Left ventricle myocardium inferior (tissue), 1 donor: ENCODE measurements at regions not wholly inside any gene's neighbourhood (a gene's known extent, or its start where the extent isn't known, plus 50 kb on each side); places are given as distances from the start of the nearest gene placed in this dataset.

Source experiments
- DNase-seq: peaks from one replicate; pipeline ENCODE4 v3.0.0-alpha.2; 2020
- H3K27ac ChIP-seq: fragments of 200-600 bp; replicated peaks from 2 replicates; pipeline ENCODE4 v1.8.0; 2021
- H3K27me3 ChIP-seq: fragments of 200-600 bp; 2 replicates; pipeline ENCODE4 v1.8.0; 2021; ENCODE audit warnings: low read depth
- H3K36me3 ChIP-seq: fragments of 200-600 bp; 2 replicates; pipeline ENCODE4 v1.8.0; 2021
- H3K4me1 ChIP-seq: fragments of 200-600 bp; 2 replicates; pipeline ENCODE4 v1.8.0; 2021
- H3K4me3 ChIP-seq: fragments of 200-600 bp; 2 replicates; pipeline ENCODE4 v1.8.0; 2021; ENCODE audit warnings: mild to moderate bottlenecking, moderate library complexity
- H3K9me3 ChIP-seq: fragments of 200-600 bp; replicated peaks from 2 replicates; pipeline ENCODE4 v1.8.0; 2021
- CTCF ChIP-seq: fragments of 200-600 bp; IDR thresholded peaks from 2 replicates; pipeline ENCODE4 v1.8.0; 2021; ENCODE audit warnings: antibody characterized with exemption, mild to moderate bottlenecking, borderline replicate concordance
- intact Hi-C: fragments of 100-400 bp; cut with micrococcal nuclease; formaldehyde crosslinking; loops from one replicate; pipeline ENCODE4 v1.11.0; 2022
- donor health status: DM: no; HTN: yes; CAD: no; lungs with severe emphysema.

- H3K4me3 ChIP-seq: no peak overlapping the region
Measured at GRCh38 chr9:2466703-2467102, 154.9 kb upstream of the VLDLR start.

GRCh38 chr9:2469681-2470221 is 151.8 kb upstream of the VLDLR start:
- peak; percentile 41 for DNase-seq
- Histone ChIP-seq H3K4me1 (peaks cover 26% of the 10 kb centered on the region), H3K4me3 (no peak overlapping the region), H3K36me3 (no peaks in the 10 kb centered on the region), H3K27me3 (no peaks in the 10 kb centered on the region), H3K9me3 (peaks cover 3% of the 10 kb centered on the region), H3K27ac (peak overlapping the region; percentile 44)
- intact Hi-C loops: no loop called here
- TF ChIP-seq CTCF: no peak

More at GRCh38 chr9:2466703-2467102, 154.9 kb upstream of the VLDLR start:
- TF ChIP-seq CTCF: no peak
- no peak for DNase-seq
- intact Hi-C loops: no loop called here
- Histone ChIP-seq H3K27me3 (no peaks in the 10 kb centered on the region), H3K4me1 (peaks cover 23% of the 10 kb centered on the region), H3K36me3 (no peaks in the 10 kb centered on the region), H3K9me3 (peaks cover 8% of the 10 kb centered on the region), H3K27ac (no peak overlapping the region)

- H3K27me3 ChIP-seq: no peaks in the 10 kb centered on the region
- intact Hi-C loops: no loop called here
- DNase-seq: no peak
- H3K4me1 ChIP-seq: peaks cover 24% of the 10 kb centered on the region
- H3K36me3 ChIP-seq: no peaks in the 10 kb centered on the region
- no peaks in the 10 kb centered on the region for H3K9me3 ChIP-seq
- no peak overlapping the region for H3K4me3 ChIP-seq
- TF ChIP-seq CTCF: no peak
- no peak overlapping the region for H3K27ac ChIP-seq
Measured at GRCh38 chr9:2473681-2474080, 147.9 kb upstream of the VLDLR start.

GRCh38 chr9:2477755-2478154 is 143.8 kb upstream of the VLDLR start:
- Histone ChIP-seq H3K27ac (no peak overlapping the region), H3K36me3 (no peaks in the 10 kb centered on the region), H3K4me1 (peaks cover 11% of the 10 kb centered on the region), H3K9me3 (no peaks in the 10 kb centered on the region), H3K4me3 (no peak overlapping the region), H3K27me3 (no peaks in the 10 kb centered on the region)
- no peak for DNase-seq
- TF ChIP-seq CTCF: no peak
- intact Hi-C loops: no loop called here

GRCh38 chr9:2478421-2478820 is 143.2 kb upstream of the VLDLR start:
- H3K9me3 ChIP-seq: no peaks in the 10 kb centered on the region
- H3K4me3 ChIP-seq: no peak overlapping the region
- no peak for DNase-seq
- no peaks in the 10 kb centered on the region for H3K36me3 ChIP-seq
- no peaks in the 10 kb centered on the region for H3K27me3 ChIP-seq
- no peak for TF ChIP-seq CTCF
- intact Hi-C loops: no loop called here
- no peak overlapping the region for H3K27ac ChIP-seq
- H3K4me1 ChIP-seq: peaks cover 11% of the 10 kb centered on the region
